DMS 273 (cell line): ENCODE measurements at regions not wholly inside any gene's neighbourhood (a gene's known extent, or its start where the extent isn't known, plus 50 kb on each side); places are given as distances from the start of the nearest gene placed in this dataset.

Experiments used
- DNase-seq: peaks from one replicate; lab custom pipeline; 2025; ENCODE audit not compliant: unreplicated experiment; lab: John Stamatoyannopoulos, UW

GRCh38 chr9:111197256-111197655 lies 132.8 kb downstream of the OR2K2 start:
- no peak for DNase-seq

- DNase-seq, result no peak
Observed at GRCh38 chr9:111195766-111196165, 134.3 kb downstream of the OR2K2 start.

GRCh38 chr9:111193095-111193494 lies 136.9 kb downstream of the OR2K2 start:
- DNase-seq, result no peak

GRCh38 chr9:111192650-111193049 lies 137.4 kb downstream of the OR2K2 start:
- DNase-seq, result no peak

- no peak for DNase-seq
Observed at GRCh38 chr9:111190347-111190746, 139.7 kb downstream of the OR2K2 start.

- no peak for DNase-seq
Observed at GRCh38 chr9:111187376-111187775, 142.6 kb downstream of the OR2K2 start.

- no peak for DNase-seq
Observed at GRCh38 chr9:111186021-111186530, 143.9 kb downstream of the OR2K2 start.

- peak; percentile 4 for DNase-seq
Observed at GRCh38 chr9:111180811-111181210, 142.5 kb upstream of the LPAR1 start.

GRCh38 chr9:111179577-111179976 lies 141.3 kb upstream of the LPAR1 start:
- peak; percentile 73 for DNase-seq

GRCh38 chr9:111178331-111179055 lies 140.2 kb upstream of the LPAR1 start:
- DNase-seq, result peak; percentile 91

GRCh38 chr9:111176511-111176910 lies 138.2 kb upstream of the LPAR1 start:
- DNase-seq, result no peak

- no peak for DNase-seq
Observed at GRCh38 chr9:111175350-111175749, 137.1 kb upstream of the LPAR1 start.

- DNase-seq, result no peak
Observed at GRCh38 chr9:111167341-111167740, 129.1 kb upstream of the LPAR1 start.

- DNase-seq, result no peak
Observed at GRCh38 chr9:111163716-111164389, 125.6 kb upstream of the LPAR1 start.

- no peak for DNase-seq
Observed at GRCh38 chr9:111162026-111162425, 123.8 kb upstream of the LPAR1 start.

- no peak for DNase-seq
Observed at GRCh38 chr9:111161015-111161415, 122.7 kb upstream of the LPAR1 start.

GRCh38 chr9:111158999-111159398 lies 120.7 kb upstream of the LPAR1 start:
- no peak for DNase-seq

- no peak for DNase-seq
Observed at GRCh38 chr9:111158363-111158762, 120.1 kb upstream of the LPAR1 start.

GRCh38 chr9:111154081-111154562 lies 115.9 kb upstream of the LPAR1 start:
- no peak for DNase-seq

- no peak for DNase-seq
Observed at GRCh38 chr9:111152614-111153406, 114.5 kb upstream of the LPAR1 start.

- DNase-seq, result peak; percentile 6
Observed at GRCh38 chr9:111151537-111151936, 113.3 kb upstream of the LPAR1 start.
